ENCODE measurements at regions not wholly inside any gene's neighbourhood (a gene's known extent, or its start where the extent isn't known, plus 50 kb on each side); places are given as distances from the start of the nearest gene placed in this dataset.

GRCh38 chr5:103336941-103337340 lies 78.4 kb downstream of the MACIR start:
- CTCF ChIA-PET = interaction anchor here (0.6 kb wide), 1 partner anchor 38 kb away, joined by 6 read pairs; no protein-coding TSS in a partner anchor
- TF ChIP-seq POLR2AphosphoS5 (IDR thresholded peaks at IDR 0.05; ENCODE audit: low read depth, low read length) = no peak
- no peak for TF ChIP-seq CTCF (IDR thresholded peaks at IDR 0.05)
- no peak for TF ChIP-seq TCF7L2 (IDR thresholded peaks at IDR 0.05; ENCODE audit: low read depth, low read length)
- H3K36me3 ChIP-seq (ENCODE audit: control insufficient read depth, insufficient read depth, low read length) = no peaks in the 10 kb centered on the region
- no peaks in the 10 kb centered on the region for H3K4me1 ChIP-seq (ENCODE audit: control insufficient read depth, insufficient read depth, low read length)
- DNase-seq (ENCODE audit: low read depth, low spot score) (no peak), ATAC-seq (no peak)
- in situ Hi-C loops (cut with HindIII; ENCODE audit: low pct_unique_long_range_greater_than_20kb, low sequenced_read_pairs) (no loop called here), intact Hi-C loops (cut with micrococcal nuclease; ENCODE audit: unreplicated experiment) (no loop called here)
- no peaks in the 10 kb centered on the region for H3K27me3 ChIP-seq (ENCODE audit: control insufficient read depth, insufficient read depth, low read length)
- no peak overlapping the region for H3K4me3 ChIP-seq (ENCODE audit: low read depth in 2 of 2, low read length in 2 of 2)
- H3K9me3 ChIP-seq (ENCODE audit: control insufficient read depth, insufficient read depth, low read depth, low read length) = no peaks in the 10 kb centered on the region
- no TSS peak for BruUV-seq (replicated peaks)
- POLR2A ChIA-PET = no interaction called here
- no peak overlapping the region for H3K27ac ChIP-seq (ENCODE audit: low read length)

GRCh38 chr5:103333376-103333775 lies 74.8 kb downstream of the MACIR start:
- Histone ChIP-seq H3K4me3 (ENCODE audit: low read depth in 2 of 2, low read length in 2 of 2) (no peak overlapping the region), H3K4me1 (ENCODE audit: control insufficient read depth, insufficient read depth, low read length) (no peaks in the 10 kb centered on the region), H3K27me3 (ENCODE audit: control insufficient read depth, insufficient read depth, low read length) (no peaks in the 10 kb centered on the region), H3K9me3 (ENCODE audit: control insufficient read depth, insufficient read depth, low read depth, low read length) (no peaks in the 10 kb centered on the region), H3K36me3 (ENCODE audit: control insufficient read depth, insufficient read depth, low read length) (no peaks in the 10 kb centered on the region), H3K27ac (ENCODE audit: low read length) (no peak overlapping the region)
- CTCF ChIA-PET = no interaction called here
- ATAC-seq (no peak), DNase-seq (ENCODE audit: low read depth, low spot score) (no peak)
- no TSS peak for BruUV-seq (replicated peaks)
- POLR2A ChIA-PET = no interaction called here
- no peak for TF ChIP-seq POLR2AphosphoS5 (IDR thresholded peaks at IDR 0.05; ENCODE audit: low read depth, low read length)
- no peak for TF ChIP-seq TCF7L2 (IDR thresholded peaks at IDR 0.05; ENCODE audit: low read depth, low read length)
- TF ChIP-seq SIN3A (IDR thresholded peaks at IDR 0.05; ENCODE audit: borderline replicate concordance, insufficient read depth, low read depth, low read length) = no peak
- TF ChIP-seq CTCF (IDR thresholded peaks at IDR 0.05) = no peak
- no peak for TF ChIP-seq REST (IDR thresholded peaks at IDR 0.05; ENCODE audit: insufficient read depth in 1 of 2, low read depth in 2 of 2, low read length in 1 of 2)
- in situ Hi-C loops (cut with HindIII; ENCODE audit: low pct_unique_long_range_greater_than_20kb, low sequenced_read_pairs) = no loop called here
- intact Hi-C loops (cut with micrococcal nuclease; ENCODE audit: unreplicated experiment) = no loop called here

Data from Panc1 (cell line).